Adrenal gland (tissue), 9 donors: ENCODE measurements at regions not wholly inside any gene's neighbourhood (a gene's known extent, or its start where the extent isn't known, plus 50 kb on each side); places are given as distances from the start of the nearest gene placed in this dataset.

Experiments
- DNase-seq, 7 donors: peaks; one replicate each; pipeline ENCODE4 v3.0.0-alpha.2; 2019 to 2020
- H3K27ac ChIP-seq, 5 donors: fragments of 200-600 bp; sonication (generic) in 4 of 5; 1 replicate in 3 of 5; 2 replicates in 2 of 5; pipeline versions ENCODE4 v1.5.1 to v1.8.0; 2016 to 2020; ENCODE audit warnings: mild to moderate bottlenecking in 1 of 5
- H3K27me3 ChIP-seq: fragments of 200-600 bp; 2 replicates; pipeline ENCODE4 v1.8.0; 2021
- H3K36me3 ChIP-seq, 2 donors: fragments of 200-600 bp; replicated peaks in 1 of 2; 1 replicate in 1 of 2; 2 replicates in 1 of 2; pipeline versions ENCODE4 v1.5.1 to v1.8.0; 2018 to 2022
- H3K4me1 ChIP-seq, 2 donors: fragments of 200-600 bp; replicated peaks in 1 of 2; 1 replicate in 1 of 2; 2 replicates in 1 of 2; pipeline versions ENCODE4 v1.5.1 to v1.8.0; 2018 to 2021
- H3K4me3 ChIP-seq, 4 donors: fragments of 200-600 bp; sonication (generic) in 3 of 4; one replicate each; pipeline ENCODE4 v1.5.1; 2016 to 2018
- H3K9me3 ChIP-seq, 3 donors: fragments of 200-600 bp; sonication (generic) in 1 of 3; replicated peaks in 1 of 3; 1 replicate in 2 of 3; 2 replicates in 1 of 3; pipeline versions ENCODE4 v1.5.1 to v1.8.0; 2016 to 2021
- POLR2A ChIP-seq, 2 donors: fragments of 450-650 bp; IDR thresholded peaks; one replicate each; pipeline ENCODE4 v1.6.1; 2017; ENCODE audit warnings: antibody characterized with exemption in 2 of 2, mild to moderate bottlenecking in 2 of 2, moderate library complexity in 1 of 2
- WGBS, 4 donors: extraction: QIAGEN DNeasy Blood & Tissue Kit in 2 of 4; methylation state at CpG; one replicate each; pipeline versions ENCODE4 v1.1.5 to v1.1.7; 2013 to 2017; 5-methylcytosine and 5-hydroxymethylcytosine counted together
- intact Hi-C, 2 donors: fragments of 100-400 bp; cut with DNase I; formaldehyde crosslinking; loops; one replicate each; pipeline versions ENCODE4 v1.14.1 to v1.15.0; 2022 to 2023
- TF ChIP-seq, protein P1 (sequence below), 6 experiments: fragments of 450-650 bp in 4 of 6; fragments of 200-600 bp in 2 of 6; sonication (generic) in 1 of 6; IDR thresholded peaks; 1 replicate in 5 of 6; 2 replicates in 1 of 6; pipeline versions ENCODE4 v1.5.1 to v1.8.0; 2016 to 2021; ENCODE audit warnings: antibody characterized with exemption in 6 of 6, mild to moderate bottlenecking in 2 of 6, moderate library complexity in 1 of 6
- donor health status: healthy with polysubstance abuse.
- donor health status: Bipolar disorder and iron deficiency.
- donor health status: DM: yes; HTN: yes; CAD: no.
- donor health status: DM: no; HTN: no; CAD: no.
- donor health status: DM: no; HTN: no; CAD: no.

DNA sequence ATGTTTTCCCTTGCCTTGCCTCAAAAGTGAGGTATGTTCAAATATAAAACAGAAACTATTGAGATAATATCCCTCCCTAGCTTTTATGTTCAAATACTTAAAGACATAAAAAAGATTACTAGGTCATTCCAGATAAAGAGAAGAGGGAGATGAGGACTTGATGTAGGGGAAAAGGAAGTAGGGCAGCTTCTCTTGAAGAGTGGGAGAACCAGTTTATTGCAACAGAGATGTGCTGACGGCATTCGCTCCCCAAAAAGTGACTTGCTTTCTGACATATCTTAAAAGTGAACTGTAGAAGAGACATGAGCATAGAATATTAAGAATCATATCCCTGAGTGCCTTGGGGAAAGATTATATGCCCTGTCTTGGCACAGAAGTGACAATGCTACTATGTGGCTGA lies 330.2 kb upstream of the NREP start:
- WGBS, 4 donors = 83 to 88% (median 86%) methylated on average over 2 of the region's 2 CpGs
- Histone ChIP-seq H3K36me3 (no peaks in the 10 kb centered on the region), H3K4me1 (no peaks in the 10 kb centered on the region), H3K9me3 (no peaks in the 10 kb centered on the region), H3K4me3 (no peak overlapping the region), H3K27me3 (no peaks in the 10 kb centered on the region), H3K27ac (no peak overlapping the region)
- no peak for TF ChIP-seq POLR2A (IDR thresholded peaks at IDR 0.05)
- TF ChIP-seq, protein P1, sequence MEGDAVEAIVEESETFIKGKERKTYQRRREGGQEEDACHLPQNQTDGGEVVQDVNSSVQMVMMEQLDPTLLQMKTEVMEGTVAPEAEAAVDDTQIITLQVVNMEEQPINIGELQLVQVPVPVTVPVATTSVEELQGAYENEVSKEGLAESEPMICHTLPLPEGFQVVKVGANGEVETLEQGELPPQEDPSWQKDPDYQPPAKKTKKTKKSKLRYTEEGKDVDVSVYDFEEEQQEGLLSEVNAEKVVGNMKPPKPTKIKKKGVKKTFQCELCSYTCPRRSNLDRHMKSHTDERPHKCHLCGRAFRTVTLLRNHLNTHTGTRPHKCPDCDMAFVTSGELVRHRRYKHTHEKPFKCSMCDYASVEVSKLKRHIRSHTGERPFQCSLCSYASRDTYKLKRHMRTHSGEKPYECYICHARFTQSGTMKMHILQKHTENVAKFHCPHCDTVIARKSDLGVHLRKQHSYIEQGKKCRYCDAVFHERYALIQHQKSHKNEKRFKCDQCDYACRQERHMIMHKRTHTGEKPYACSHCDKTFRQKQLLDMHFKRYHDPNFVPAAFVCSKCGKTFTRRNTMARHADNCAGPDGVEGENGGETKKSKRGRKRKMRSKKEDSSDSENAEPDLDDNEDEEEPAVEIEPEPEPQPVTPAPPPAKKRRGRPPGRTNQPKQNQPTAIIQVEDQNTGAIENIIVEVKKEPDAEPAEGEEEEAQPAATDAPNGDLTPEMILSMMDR (IDR thresholded peaks at IDR 0.05) = no peak
- DNase-seq = no peak
- intact Hi-C loops = no loop called here

DNA sequence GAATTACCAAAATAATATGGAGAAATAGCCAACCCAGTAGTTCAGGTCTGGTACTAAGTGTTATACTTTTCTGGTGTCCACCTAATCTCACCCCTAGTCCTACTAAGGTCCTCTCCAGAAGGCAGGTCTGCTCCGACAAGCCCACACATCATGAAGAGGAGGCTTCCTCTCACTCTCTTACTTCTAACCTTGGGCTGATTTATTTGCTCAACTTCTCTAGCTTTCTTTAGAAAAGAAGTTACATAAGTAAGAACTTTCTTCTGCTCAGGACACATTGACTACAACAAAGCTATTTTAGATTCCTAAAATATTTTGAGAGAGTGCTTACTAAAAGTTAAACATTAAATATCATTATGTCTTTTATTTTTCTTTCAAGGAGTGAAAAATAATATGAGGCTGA lies 329.7 kb upstream of the NREP start:
- no peak for DNase-seq
- WGBS, 4 donors = 76 to 85% (median 80%) methylated on average over 1 of the region's 1 CpG
- H3K4me3 ChIP-seq = no peak overlapping the region
- intact Hi-C loops = no loop called here
- no peak for TF ChIP-seq POLR2A (IDR thresholded peaks at IDR 0.05)
- TF ChIP-seq, protein P1 (IDR thresholded peaks at IDR 0.05) = no peak
- H3K27me3 ChIP-seq = no peaks in the 10 kb centered on the region
- H3K36me3 ChIP-seq = no peaks in the 10 kb centered on the region
- no peaks in the 10 kb centered on the region for H3K9me3 ChIP-seq
- no peaks in the 10 kb centered on the region for H3K4me1 ChIP-seq
- no peak overlapping the region for H3K27ac ChIP-seq

DNA sequence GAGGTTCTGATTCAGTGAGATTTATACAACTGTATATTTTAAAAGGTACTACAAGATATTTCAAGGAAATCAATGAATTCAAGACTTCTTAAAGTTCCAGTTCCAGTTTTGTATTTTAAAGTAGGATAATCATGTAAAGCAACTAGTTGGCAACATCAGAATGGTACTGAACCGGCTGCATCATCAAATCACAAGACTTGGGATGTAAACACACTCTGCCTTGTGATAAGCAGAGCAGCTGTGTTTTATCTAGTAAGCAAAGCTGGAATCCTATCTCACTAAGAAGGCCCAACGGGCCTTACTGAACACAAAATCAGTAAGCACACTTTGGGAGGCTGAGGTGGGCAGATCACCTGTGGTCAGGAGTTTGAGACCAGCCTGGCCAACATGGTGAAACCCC lies 327.2 kb upstream of the NREP start:
- Histone ChIP-seq H3K4me1 (no peaks in the 10 kb centered on the region), H3K36me3 (no peaks in the 10 kb centered on the region), H3K27ac (no peak overlapping the region), H3K4me3 (no peak overlapping the region), H3K27me3 (no peaks in the 10 kb centered on the region), H3K9me3 (no peaks in the 10 kb centered on the region)
- no peak for TF ChIP-seq POLR2A (IDR thresholded peaks at IDR 0.05)
- TF ChIP-seq, protein P1 (IDR thresholded peaks at IDR 0.05) = no peak
- WGBS, 4 donors = 70 to 79% (median 71%) methylated on average over 2 of the region's 2 CpGs
- intact Hi-C loops = no loop called here
- no peak for DNase-seq

DNA sequence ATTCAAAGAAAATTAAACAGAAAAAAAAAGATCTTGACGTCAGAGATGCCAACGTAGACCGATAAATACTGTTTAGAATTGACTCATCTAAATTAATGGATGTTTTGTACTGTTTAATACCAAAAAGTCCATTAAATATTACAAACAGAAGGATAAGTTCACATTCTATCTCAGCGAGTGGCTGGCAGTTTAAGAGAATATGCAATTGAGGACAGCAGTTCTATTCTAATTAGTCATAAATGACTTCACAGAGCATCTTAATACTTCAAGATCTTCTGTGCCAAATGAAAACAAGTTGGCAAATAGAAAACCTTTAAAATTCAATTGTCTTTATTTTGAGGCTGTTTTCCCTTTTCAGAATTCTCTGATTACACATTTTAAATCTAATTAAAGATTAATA lies 326.6 kb upstream of the NREP start:
- H3K27me3 ChIP-seq = no peaks in the 10 kb centered on the region
- H3K4me1 ChIP-seq = no peaks in the 10 kb centered on the region
- TF ChIP-seq POLR2A (IDR thresholded peaks at IDR 0.05) = no peak
- TF ChIP-seq, protein P1 (IDR thresholded peaks at IDR 0.05) = no peak
- no peak for DNase-seq
- H3K9me3 ChIP-seq = no peaks in the 10 kb centered on the region
- 88 to 91% (median 88%) methylated on average over 4 of the region's 4 CpGs for WGBS, 4 donors
- intact Hi-C loops = no loop called here
- H3K4me3 ChIP-seq = no peak overlapping the region
- H3K36me3 ChIP-seq = no peaks in the 10 kb centered on the region
- no peak overlapping the region for H3K27ac ChIP-seq
